H1 (cell line): ENCODE measurements at regions not wholly inside any gene's neighbourhood (a gene's known extent, or its start where the extent isn't known, plus 50 kb on each side); places are given as distances from the start of the nearest gene placed in this dataset.

ENCODE experiments used
- CTCF ChIA-PET: fragments of 300-600 bp; sonication (Branson Sonifier 250); formaldehyde crosslinking; loops from one replicate; lab custom pipeline; 2021; ENCODE audit not compliant: partially characterized antibody; lab: Charles Lee
- POLR2A ChIA-PET: fragments of 300-600 bp; sonication (Branson Sonifier 250); formaldehyde crosslinking; loops from one replicate; lab custom pipeline; 2021; ENCODE audit warnings: inconsistent platforms; ENCODE audit not compliant: partially characterized antibody; lab: Charles Lee
- DNase-seq, 2 experiments: peaks; one replicate each; pipeline versions ENCODE4 v3.0.0 to v3.0.0-alpha.2; 2010 to 2022; ENCODE audit warnings: low spot score in 2 of 2, low read depth in 1 of 2, mixed read lengths in 1 of 2
- FAIRE-seq: peaks from 2 replicates; lab custom pipeline; 2011; peaks lifted over from hg19 to GRCh38; lab: Jason Lieb, UNC
- H2AFZ ChIP-seq: 2 replicates; pipeline ENCODE4 v1.8.1; 2012; ENCODE audit warnings: low read length, inconsistent platforms
- H2AK5ac ChIP-seq: 2 replicates; pipeline ENCODE4 v1.6.1; 2013; ENCODE audit warnings: low read depth, low read length
- H2BK120ac ChIP-seq: replicated peaks from 2 replicates; pipeline ENCODE3; 2013; ENCODE audit warnings: low read depth, low read length, inconsistent platforms
- H2BK12ac ChIP-seq: 2 replicates; pipeline ENCODE4 v1.6.1; 2013; ENCODE audit warnings: low read depth, low read length
- H2BK15ac ChIP-seq: 2 replicates; pipeline ENCODE4 v1.6.1; 2013; ENCODE audit warnings: low read length
- H2BK20ac ChIP-seq: 2 replicates; pipeline ENCODE4 v1.6.1; 2013; ENCODE audit warnings: low read length
- H2BK5ac ChIP-seq: 2 replicates; pipeline ENCODE4 v1.6.1; 2013; ENCODE audit warnings: low read depth, low read length
- H3K14ac ChIP-seq: 2 replicates; pipeline ENCODE4 v1.6.1; 2013; ENCODE audit warnings: inconsistent platforms; ENCODE audit not compliant: insufficient read length
- H3K18ac ChIP-seq: 2 replicates; pipeline ENCODE4 v1.6.1; 2013; ENCODE audit warnings: low read length; ENCODE audit errors: extremely low read depth
- H3K23ac ChIP-seq: 2 replicates; pipeline ENCODE4 v1.6.1; 2013; ENCODE audit warnings: inconsistent platforms; ENCODE audit not compliant: insufficient read length
- H3K23me2 ChIP-seq: 2 replicates; pipeline ENCODE4 v1.6.1; 2013; ENCODE audit warnings: low read depth, low read length
- H3K27ac ChIP-seq: 2 replicates; pipeline ENCODE4 v1.6.1; 2011; ENCODE audit warnings: low read depth, low read length, inconsistent platforms
- H3K27me3 ChIP-seq, 4 experiments: replicated peaks in 1 of 4; 1 replicate in 1 of 4; 2 replicates in 3 of 4; pipeline versions ENCODE4 v1.6.1 to v1.8.1; 2011 to 2013; ENCODE audit warnings: low read length in 3 of 4, mild to moderate bottlenecking in 3 of 4, inconsistent platforms in 2 of 4, mixed read lengths in 2 of 4, moderate library complexity in 1 of 4; ENCODE audit not compliant: control insufficient read depth in 3 of 4, insufficient read depth in 3 of 4; ENCODE audit errors: extremely low read depth in 1 of 4
- H3K36me3 ChIP-seq, 4 experiments: 2 replicates each; pipeline versions ENCODE4 v1.6.1 to v1.8.1; 2011 to 2013; ENCODE audit warnings: mild to moderate bottlenecking in 4 of 4, low read length in 3 of 4, moderate library complexity in 2 of 4, control low read depth in 1 of 4, inconsistent platforms in 1 of 4; ENCODE audit not compliant: insufficient read depth in 4 of 4, control insufficient read depth in 2 of 4
- H3K4ac ChIP-seq: replicated peaks from 2 replicates; pipeline ENCODE3; 2013; ENCODE audit warnings: low read length, low read depth, mixed read lengths, inconsistent platforms; ENCODE audit not compliant: insufficient read length
- H3K4me1 ChIP-seq, 4 experiments: replicated peaks in 1 of 4; 1 replicate in 1 of 4; 2 replicates in 3 of 4; pipeline versions ENCODE4 v1.6.1 to v1.8.1; 2011 to 2013; ENCODE audit warnings: low read length in 3 of 4, inconsistent platforms in 2 of 4, mixed read lengths in 1 of 4; ENCODE audit not compliant: insufficient read depth in 4 of 4, control insufficient read depth in 3 of 4
- H3K4me2 ChIP-seq, 2 experiments: 2 replicates each; pipeline versions ENCODE4 v1.6.1 to v1.8.1; 2011 to 2013; ENCODE audit warnings: low read depth in 2 of 2, low read length in 2 of 2, control low read depth in 1 of 2, inconsistent platforms in 1 of 2, mild to moderate bottlenecking in 1 of 2; ENCODE audit not compliant: insufficient read depth in 1 of 2
- H3K4me3 ChIP-seq, 4 experiments: fragments of 200-600, 300-600 bp in 1 of 4; sonication (generic), shearing (Covaris generic), sonication (Bioruptor Twin) in 1 of 4; 2 replicates each; pipeline versions ENCODE4 v1.5.1 to v1.8.1; 2011 to 2016; ENCODE audit warnings: low read length in 4 of 4, low read depth in 3 of 4, control low read depth in 2 of 4, inconsistent platforms in 2 of 4, mild to moderate bottlenecking in 2 of 4, mixed read lengths in 1 of 4, moderate library complexity in 1 of 4; ENCODE audit not compliant: insufficient read depth in 2 of 4; ENCODE audit errors: extremely low read depth in 1 of 4
- H3K56ac ChIP-seq: replicated peaks from 2 replicates; pipeline ENCODE3; 2013; ENCODE audit warnings: low read depth, mild to moderate bottlenecking, mixed read lengths, low read length, inconsistent platforms; ENCODE audit not compliant: insufficient read length
- H3K79me1 ChIP-seq: 2 replicates; pipeline ENCODE4 v1.6.1; 2013; ENCODE audit warnings: low read depth, low read length, control low read depth
- H3K79me2 ChIP-seq, 2 experiments: 2 replicates each; pipeline versions ENCODE4 v1.6.1 to v1.8.1; 2012 to 2013; ENCODE audit warnings: low read length in 2 of 2, mild to moderate bottlenecking in 2 of 2, inconsistent platforms in 1 of 2; ENCODE audit not compliant: insufficient read depth in 2 of 2, control insufficient read depth in 1 of 2
- H3K9ac ChIP-seq, 4 experiments: replicated peaks in 1 of 4; 1 replicate in 1 of 4; 2 replicates in 3 of 4; pipeline versions ENCODE4 v1.6.1 to v1.8.1; 2011 to 2013; ENCODE audit warnings: low read depth in 3 of 4, low read length in 3 of 4, control low read depth in 2 of 4, mild to moderate bottlenecking in 2 of 4, moderate library complexity in 2 of 4, inconsistent platforms in 1 of 4; ENCODE audit errors: extremely low read depth in 1 of 4
- H3K9me3 ChIP-seq, 2 experiments: 2 replicates each; pipeline versions ENCODE4 v1.6.1 to v1.8.1; 2012 to 2013; ENCODE audit warnings: mild to moderate bottlenecking in 2 of 2, moderate library complexity in 2 of 2, control low read depth in 1 of 2, inconsistent platforms in 1 of 2, low read depth in 1 of 2, low read length in 1 of 2, mixed read lengths in 1 of 2; ENCODE audit not compliant: insufficient read depth in 2 of 2
- H4K20me1 ChIP-seq, 2 experiments: replicated peaks in 1 of 2; 2 replicates each; pipeline versions ENCODE3 to v1.8.1; 2011 to 2013; ENCODE audit warnings: inconsistent platforms in 2 of 2, low read length in 2 of 2, mild to moderate bottlenecking in 1 of 2; ENCODE audit not compliant: insufficient read depth in 2 of 2, control insufficient read depth in 1 of 2
- H4K5ac ChIP-seq: 2 replicates; pipeline ENCODE4 v1.6.1; 2013; ENCODE audit warnings: low read length, low read depth, mixed read lengths, inconsistent platforms; ENCODE audit not compliant: insufficient read length
- H4K8ac ChIP-seq: 2 replicates; pipeline ENCODE4 v1.8.0; 2013; ENCODE audit warnings: mild to moderate bottlenecking, moderate library complexity, low read length, inconsistent platforms; ENCODE audit not compliant: insufficient read depth; ENCODE audit errors: extremely low read depth
- H4K91ac ChIP-seq: replicated peaks from 2 replicates; pipeline ENCODE3; 2013; ENCODE audit warnings: low read length, mixed read lengths, inconsistent platforms; ENCODE audit not compliant: insufficient read length
- FOSL1 ChIP-seq: IDR thresholded peaks from 2 replicates; pipeline ENCODE4 v1.6.1; 2011; ENCODE audit warnings: mild to moderate bottlenecking, low read depth, low read length, moderate library complexity; ENCODE audit not compliant: insufficient read depth
- HDAC6 ChIP-seq: IDR thresholded peaks from one replicate; pipeline ENCODE4 v1.7.1; 2012; ENCODE audit warnings: low read depth, mild to moderate bottlenecking, inconsistent platforms, low read length, moderate library complexity
- POLR2AphosphoS5 ChIP-seq: IDR thresholded peaks from 2 replicates; pipeline ENCODE4 v1.6.1; 2011; ENCODE audit warnings: low read depth, low read length
- TAF1 ChIP-seq: IDR thresholded peaks from 2 replicates; pipeline ENCODE4 v1.6.1; 2011; ENCODE audit warnings: mild to moderate bottlenecking, low read depth, low read length
- YY1 ChIP-seq: IDR thresholded peaks from 2 replicates; pipeline ENCODE4 v1.6.1; 2011; ENCODE audit warnings: low read depth, mild to moderate bottlenecking, low read length
- WGBS, 2 experiments: shearing (Covaris generic) in 1 of 2; methylation state at CpG; one replicate each; pipeline versions ENCODE4 v1.1.6 to v1.1.7; 2013 to 2015; ENCODE audit warnings: low lambda C conversion rate in 2 of 2, mixed read lengths in 2 of 2, inconsistent platforms in 1 of 2, low coverage in 1 of 2, missing lambda C conversion rate in 1 of 2; ENCODE audit not compliant: insufficient replicate concordance in 2 of 2, insufficient coverage in 1 of 2, insufficient read length in 1 of 2; ENCODE audit errors: extremely low coverage in 1 of 2, missing lambda C conversion rate in 1 of 2; 5-methylcytosine and 5-hydroxymethylcytosine counted together

DNA sequence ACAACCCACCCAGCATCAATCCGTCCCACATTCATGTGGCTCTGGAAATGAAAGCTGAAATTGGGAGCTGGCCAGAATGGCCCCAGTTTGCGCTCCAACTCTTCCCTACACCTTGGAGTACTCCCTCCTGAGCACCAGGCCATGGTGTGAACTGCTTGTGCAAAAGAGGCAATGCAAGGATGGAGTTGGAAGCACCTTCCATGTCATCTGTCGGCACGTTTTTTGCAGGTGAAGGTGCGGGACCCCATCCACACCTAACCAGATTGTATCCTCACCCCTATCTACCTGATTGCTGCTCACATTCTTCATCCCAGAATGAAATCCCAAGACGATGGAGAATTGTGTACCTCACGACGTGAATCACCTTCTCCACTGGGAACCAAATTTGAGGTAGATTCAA, 136.6 kb upstream of the WSB1 start:
- 87% methylated on average over 8 of the region's 8 CpGs; no CpG with 5 or more reads in 1 of the 2 experiments for WGBS, 2 experiments
- no peak overlapping the region for H3K56ac ChIP-seq
- H3K9me3 ChIP-seq, result peaks cover 73 to 79% of the 10 kb centered on the region in 2 experiments
- ChIA-PET POLR2A (no interaction called here), CTCF (no interaction called here)
- no peak overlapping the region for H3K4me3 ChIP-seq
- no peak overlapping the region for H4K5ac ChIP-seq
- H2BK20ac ChIP-seq, result no peak overlapping the region
- FAIRE-seq (no peak), DNase-seq (no peak)
- H3K79me2 ChIP-seq, result no peaks in the 10 kb centered on the region
- H3K14ac ChIP-seq, result no peak overlapping the region
- H2BK120ac ChIP-seq, result no peak overlapping the region
- H4K91ac ChIP-seq, result no peak overlapping the region
- H3K23ac ChIP-seq, result no peak overlapping the region
- H3K18ac ChIP-seq, result no peak overlapping the region
- no peaks in the 10 kb centered on the region for H3K36me3 ChIP-seq
- no peak overlapping the region for H2BK5ac ChIP-seq
- no peak for TF ChIP-seq HDAC6
- no peak for TF ChIP-seq FOSL1
- no peak for TF ChIP-seq TAF1
- no peak for TF ChIP-seq YY1
- no peak for TF ChIP-seq POLR2AphosphoS5
- no peak overlapping the region for H3K4me2 ChIP-seq
- no peaks in the 10 kb centered on the region for H4K20me1 ChIP-seq
- H3K23me2 ChIP-seq, result no peaks in the 10 kb centered on the region
- H3K27me3 ChIP-seq, result no peaks in the 10 kb centered on the region; a peak in 1 of 7 replicates
- H2AK5ac ChIP-seq, result no peak overlapping the region
- no peak overlapping the region for H2AFZ ChIP-seq
- no peak overlapping the region for H4K8ac ChIP-seq
- H2BK15ac ChIP-seq, result no peak overlapping the region
- no peak overlapping the region for H3K27ac ChIP-seq
- no peak overlapping the region for H3K4ac ChIP-seq
- H3K79me1 ChIP-seq, result no peaks in the 10 kb centered on the region
- no peak overlapping the region for H2BK12ac ChIP-seq
- no peak overlapping the region for H3K9ac ChIP-seq
- no peaks in the 10 kb centered on the region for H3K4me1 ChIP-seq
